Activated T-cell treated with anti-CD3 and anti-CD28 coated beads, Interleukin-2, amount 50 U/mL, for 48 hours (primary cell): ENCODE measurements at regions not wholly inside any gene's neighbourhood (a gene's known extent, or its start where the extent isn't known, plus 50 kb on each side); places are given as distances from the start of the nearest gene placed in this dataset.

Source experiments
- DNase-seq, 2 experiments: peaks; one replicate each; pipeline ENCODE4 v3.0.0-alpha.2; 2020

- no peak for DNase-seq
Measured at GRCh38 chr11:64457416-64458010, 98.2 kb upstream of the SLC22A11 start.

GRCh38 chr11:64458997-64459396 lies 96.7 kb upstream of the SLC22A11 start:
- no peak for DNase-seq

- no peak for DNase-seq
Measured at GRCh38 chr11:64459609-64460008, 96.1 kb upstream of the SLC22A11 start.

- DNase-seq: no peak
Measured at GRCh38 chr11:64461081-64461480, 94.7 kb upstream of the SLC22A11 start.

- DNase-seq: no peak
Measured at GRCh38 chr11:64466115-64466718, 89.5 kb upstream of the SLC22A11 start.

GRCh38 chr11:64469288-64469687 lies 86.5 kb upstream of the SLC22A11 start:
- no peak for DNase-seq

GRCh38 chr11:64472593-64473455 lies 82.9 kb upstream of the SLC22A11 start:
- DNase-seq: no peak

- DNase-seq: no peak
Measured at GRCh38 chr11:64474680-64475079, 81.1 kb upstream of the SLC22A11 start.

GRCh38 chr11:64475145-64475544 lies 80.6 kb upstream of the SLC22A11 start:
- no peak for DNase-seq

- DNase-seq: no peak
Measured at GRCh38 chr11:64476881-64477280, 78.9 kb upstream of the SLC22A11 start.

GRCh38 chr11:64477675-64478074 lies 78.1 kb upstream of the SLC22A11 start:
- DNase-seq: no peak

- DNase-seq: no peak
Measured at GRCh38 chr11:64482588-64482987, 73.2 kb upstream of the SLC22A11 start.

GRCh38 chr11:64484191-64485022 lies 71.3 kb upstream of the SLC22A11 start:
- DNase-seq: no peak

- no peak for DNase-seq
Measured at GRCh38 chr11:64485074-64485473, 70.7 kb upstream of the SLC22A11 start.

- DNase-seq: peak; percentile 63 to 65
Measured at GRCh38 chr11:64489831-64490441, 65.8 kb upstream of the SLC22A11 start.

- DNase-seq: no peak
Measured at GRCh38 chr11:64490562-64491216, 65.1 kb upstream of the SLC22A11 start.

- DNase-seq: no peak
Measured at GRCh38 chr11:64492561-64492960, 63.2 kb upstream of the SLC22A11 start.

- DNase-seq: no peak
Measured at GRCh38 chr11:64498136-64498535, 57.6 kb upstream of the SLC22A11 start.

GRCh38 chr11:64499261-64500004 lies 56.3 kb upstream of the SLC22A11 start:
- no peak for DNase-seq

GRCh38 chr11:64500176-64501013 lies 55.3 kb upstream of the SLC22A11 start:
- no peak for DNase-seq
